H1 (cell line): ENCODE measurements at regions not wholly inside any gene's neighbourhood (a gene's known extent, or its start where the extent isn't known, plus 50 kb on each side); places are given as distances from the start of the nearest gene placed in this dataset.

Source experiments
- CTCF ChIA-PET: fragments of 300-600 bp; sonication (Branson Sonifier 250); formaldehyde crosslinking; loops from one replicate; lab custom pipeline; 2021; ENCODE audit not compliant: partially characterized antibody; lab: Charles Lee
- POLR2A ChIA-PET: fragments of 300-600 bp; sonication (Branson Sonifier 250); formaldehyde crosslinking; loops from one replicate; lab custom pipeline; 2021; ENCODE audit warnings: inconsistent platforms; ENCODE audit not compliant: partially characterized antibody; lab: Charles Lee
- DNase-seq, 2 experiments: peaks; one replicate each; pipeline versions ENCODE4 v3.0.0 to v3.0.0-alpha.2; 2010 to 2022; ENCODE audit warnings: low spot score in 2 of 2, low read depth in 1 of 2, mixed read lengths in 1 of 2
- FAIRE-seq: peaks from 2 replicates; lab custom pipeline; 2011; peaks lifted over from hg19 to GRCh38; lab: Jason Lieb, UNC
- H2AFZ ChIP-seq: 2 replicates; pipeline ENCODE4 v1.8.1; 2012; ENCODE audit warnings: low read length, inconsistent platforms
- H2AK5ac ChIP-seq: 2 replicates; pipeline ENCODE4 v1.6.1; 2013; ENCODE audit warnings: low read depth, low read length
- H2BK120ac ChIP-seq: replicated peaks from 2 replicates; pipeline ENCODE3; 2013; ENCODE audit warnings: low read depth, low read length, inconsistent platforms
- H2BK12ac ChIP-seq: 2 replicates; pipeline ENCODE4 v1.6.1; 2013; ENCODE audit warnings: low read depth, low read length
- H2BK15ac ChIP-seq: 2 replicates; pipeline ENCODE4 v1.6.1; 2013; ENCODE audit warnings: low read length
- H2BK20ac ChIP-seq: 2 replicates; pipeline ENCODE4 v1.6.1; 2013; ENCODE audit warnings: low read length
- H2BK5ac ChIP-seq: 2 replicates; pipeline ENCODE4 v1.6.1; 2013; ENCODE audit warnings: low read depth, low read length
- H3K14ac ChIP-seq: 2 replicates; pipeline ENCODE4 v1.6.1; 2013; ENCODE audit warnings: inconsistent platforms; ENCODE audit not compliant: insufficient read length
- H3K18ac ChIP-seq: 2 replicates; pipeline ENCODE4 v1.6.1; 2013; ENCODE audit warnings: low read length; ENCODE audit errors: extremely low read depth
- H3K23ac ChIP-seq: 2 replicates; pipeline ENCODE4 v1.6.1; 2013; ENCODE audit warnings: inconsistent platforms; ENCODE audit not compliant: insufficient read length
- H3K23me2 ChIP-seq: 2 replicates; pipeline ENCODE4 v1.6.1; 2013; ENCODE audit warnings: low read depth, low read length
- H3K27ac ChIP-seq: 2 replicates; pipeline ENCODE4 v1.6.1; 2011; ENCODE audit warnings: low read depth, low read length, inconsistent platforms
- H3K27me3 ChIP-seq, 4 experiments: replicated peaks in 1 of 4; 1 replicate in 1 of 4; 2 replicates in 3 of 4; pipeline versions ENCODE4 v1.6.1 to v1.8.1; 2011 to 2013; ENCODE audit warnings: low read length in 3 of 4, mild to moderate bottlenecking in 3 of 4, inconsistent platforms in 2 of 4, mixed read lengths in 2 of 4, moderate library complexity in 1 of 4; ENCODE audit not compliant: control insufficient read depth in 3 of 4, insufficient read depth in 3 of 4; ENCODE audit errors: extremely low read depth in 1 of 4
- H3K36me3 ChIP-seq, 4 experiments: 2 replicates each; pipeline versions ENCODE4 v1.6.1 to v1.8.1; 2011 to 2013; ENCODE audit warnings: mild to moderate bottlenecking in 4 of 4, low read length in 3 of 4, moderate library complexity in 2 of 4, control low read depth in 1 of 4, inconsistent platforms in 1 of 4; ENCODE audit not compliant: insufficient read depth in 4 of 4, control insufficient read depth in 2 of 4
- H3K4ac ChIP-seq: replicated peaks from 2 replicates; pipeline ENCODE3; 2013; ENCODE audit warnings: low read length, low read depth, mixed read lengths, inconsistent platforms; ENCODE audit not compliant: insufficient read length
- H3K4me1 ChIP-seq, 4 experiments: replicated peaks in 1 of 4; 1 replicate in 1 of 4; 2 replicates in 3 of 4; pipeline versions ENCODE4 v1.6.1 to v1.8.1; 2011 to 2013; ENCODE audit warnings: low read length in 3 of 4, inconsistent platforms in 2 of 4, mixed read lengths in 1 of 4; ENCODE audit not compliant: insufficient read depth in 4 of 4, control insufficient read depth in 3 of 4
- H3K4me2 ChIP-seq, 2 experiments: 2 replicates each; pipeline versions ENCODE4 v1.6.1 to v1.8.1; 2011 to 2013; ENCODE audit warnings: low read depth in 2 of 2, low read length in 2 of 2, control low read depth in 1 of 2, inconsistent platforms in 1 of 2, mild to moderate bottlenecking in 1 of 2; ENCODE audit not compliant: insufficient read depth in 1 of 2
- H3K4me3 ChIP-seq, 4 experiments: fragments of 200-600, 300-600 bp in 1 of 4; sonication (generic), shearing (Covaris generic), sonication (Bioruptor Twin) in 1 of 4; 2 replicates each; pipeline versions ENCODE4 v1.5.1 to v1.8.1; 2011 to 2016; ENCODE audit warnings: low read length in 4 of 4, low read depth in 3 of 4, control low read depth in 2 of 4, inconsistent platforms in 2 of 4, mild to moderate bottlenecking in 2 of 4, mixed read lengths in 1 of 4, moderate library complexity in 1 of 4; ENCODE audit not compliant: insufficient read depth in 2 of 4; ENCODE audit errors: extremely low read depth in 1 of 4
- H3K56ac ChIP-seq: replicated peaks from 2 replicates; pipeline ENCODE3; 2013; ENCODE audit warnings: low read depth, mild to moderate bottlenecking, mixed read lengths, low read length, inconsistent platforms; ENCODE audit not compliant: insufficient read length
- H3K79me1 ChIP-seq: 2 replicates; pipeline ENCODE4 v1.6.1; 2013; ENCODE audit warnings: low read depth, low read length, control low read depth
- H3K79me2 ChIP-seq, 2 experiments: 2 replicates each; pipeline versions ENCODE4 v1.6.1 to v1.8.1; 2012 to 2013; ENCODE audit warnings: low read length in 2 of 2, mild to moderate bottlenecking in 2 of 2, inconsistent platforms in 1 of 2; ENCODE audit not compliant: insufficient read depth in 2 of 2, control insufficient read depth in 1 of 2
- H3K9ac ChIP-seq, 4 experiments: replicated peaks in 1 of 4; 1 replicate in 1 of 4; 2 replicates in 3 of 4; pipeline versions ENCODE4 v1.6.1 to v1.8.1; 2011 to 2013; ENCODE audit warnings: low read depth in 3 of 4, low read length in 3 of 4, control low read depth in 2 of 4, mild to moderate bottlenecking in 2 of 4, moderate library complexity in 2 of 4, inconsistent platforms in 1 of 4; ENCODE audit errors: extremely low read depth in 1 of 4
- H3K9me3 ChIP-seq, 2 experiments: 2 replicates each; pipeline versions ENCODE4 v1.6.1 to v1.8.1; 2012 to 2013; ENCODE audit warnings: mild to moderate bottlenecking in 2 of 2, moderate library complexity in 2 of 2, control low read depth in 1 of 2, inconsistent platforms in 1 of 2, low read depth in 1 of 2, low read length in 1 of 2, mixed read lengths in 1 of 2; ENCODE audit not compliant: insufficient read depth in 2 of 2
- H4K20me1 ChIP-seq, 2 experiments: replicated peaks in 1 of 2; 2 replicates each; pipeline versions ENCODE3 to v1.8.1; 2011 to 2013; ENCODE audit warnings: inconsistent platforms in 2 of 2, low read length in 2 of 2, mild to moderate bottlenecking in 1 of 2; ENCODE audit not compliant: insufficient read depth in 2 of 2, control insufficient read depth in 1 of 2
- H4K5ac ChIP-seq: 2 replicates; pipeline ENCODE4 v1.6.1; 2013; ENCODE audit warnings: low read length, low read depth, mixed read lengths, inconsistent platforms; ENCODE audit not compliant: insufficient read length
- H4K8ac ChIP-seq: 2 replicates; pipeline ENCODE4 v1.8.0; 2013; ENCODE audit warnings: mild to moderate bottlenecking, moderate library complexity, low read length, inconsistent platforms; ENCODE audit not compliant: insufficient read depth; ENCODE audit errors: extremely low read depth
- H4K91ac ChIP-seq: replicated peaks from 2 replicates; pipeline ENCODE3; 2013; ENCODE audit warnings: low read length, mixed read lengths, inconsistent platforms; ENCODE audit not compliant: insufficient read length
- JUN ChIP-seq: IDR thresholded peaks from 2 replicates; pipeline ENCODE4 v1.6.1; 2011; ENCODE audit warnings: low read depth, mild to moderate bottlenecking, improper control_type of control experiment, low read length
- POLR2A ChIP-seq, 2 experiments: IDR thresholded peaks; 1 replicate in 1 of 2; 2 replicates in 1 of 2; pipeline ENCODE4 v1.6.1; 2011; ENCODE audit warnings: low read depth in 2 of 2, low read length in 2 of 2, mild to moderate bottlenecking in 2 of 2; ENCODE audit errors: control extremely low read depth in 1 of 2
- WGBS, 2 experiments: shearing (Covaris generic) in 1 of 2; methylation state at CpG; one replicate each; pipeline versions ENCODE4 v1.1.6 to v1.1.7; 2013 to 2015; ENCODE audit warnings: low lambda C conversion rate in 2 of 2, mixed read lengths in 2 of 2, inconsistent platforms in 1 of 2, low coverage in 1 of 2, missing lambda C conversion rate in 1 of 2; ENCODE audit not compliant: insufficient replicate concordance in 2 of 2, insufficient coverage in 1 of 2, insufficient read length in 1 of 2; ENCODE audit errors: extremely low coverage in 1 of 2, missing lambda C conversion rate in 1 of 2; 5-methylcytosine and 5-hydroxymethylcytosine counted together

- H2AFZ ChIP-seq, result no peak overlapping the region
- WGBS, 2 experiments, result 87% methylated on average over 3 of the region's 3 CpGs; no CpG with 5 or more reads in 1 of the 2 experiments
- H3K9ac ChIP-seq, result no peak overlapping the region
- no peak overlapping the region for H2BK5ac ChIP-seq
- peaks cover 0 to 3% (median 0%) of the 10 kb centered on the region in 4 experiments; a peak in 3 of 7 replicates for H3K4me1 ChIP-seq
- ChIA-PET POLR2A (no interaction called here), CTCF (no interaction called here)
- FAIRE-seq (no peak), DNase-seq (no peak)
- H2BK15ac ChIP-seq, result no peak overlapping the region
- no peak overlapping the region for H3K4me3 ChIP-seq
- H4K91ac ChIP-seq, result no peak overlapping the region
- H3K23me2 ChIP-seq, result no peaks in the 10 kb centered on the region; the same call in 1 of the 2 replicates
- no peaks in the 10 kb centered on the region for H3K9me3 ChIP-seq
- TF ChIP-seq JUN (no peak), POLR2A (IDR thresholded peaks at IDR 0.05; ENCODE audit: control extremely low read depth in 1 of 2, low read depth in 2 of 2, low read length in 2 of 2) (no peak)
- H3K79me1 ChIP-seq, result no peaks in the 10 kb centered on the region
- H3K14ac ChIP-seq, result no peak overlapping the region
- no peaks in the 10 kb centered on the region for H4K20me1 ChIP-seq
- no peak overlapping the region for H3K4ac ChIP-seq
- no peak overlapping the region for H3K23ac ChIP-seq
- no peak overlapping the region for H2BK120ac ChIP-seq
- H3K27me3 ChIP-seq, result no peaks in the 10 kb centered on the region
- H3K79me2 ChIP-seq, result no peaks in the 10 kb centered on the region
- H3K36me3 ChIP-seq, result no peaks in the 10 kb centered on the region
- no peak overlapping the region for H4K5ac ChIP-seq
- no peak overlapping the region for H2BK20ac ChIP-seq
- H3K4me2 ChIP-seq, result no peak overlapping the region
- H4K8ac ChIP-seq, result no peak overlapping the region
- H3K27ac ChIP-seq, result no peak overlapping the region
- no peak overlapping the region for H3K56ac ChIP-seq
- H2BK12ac ChIP-seq, result no peak overlapping the region
- H2AK5ac ChIP-seq, result no peak overlapping the region
- no peak overlapping the region for H3K18ac ChIP-seq
Measured at GRCh38 chr3:46112296-46112695, 85.0 kb upstream of the XCR1 start.
